ENCODE measurements at regions not wholly inside any gene's neighbourhood (a gene's known extent, or its start where the extent isn't known, plus 50 kb on each side); places are given as distances from the start of the nearest gene placed in this dataset.

- Mint-ChIP-seq H3K4me3 (no peak overlapping the region), H3K36me3 (ENCODE audit: low read depth) (no peaks in the 10 kb centered on the region), H3K9me3 (peaks cover 3% of the 10 kb centered on the region), H3K27ac (no peak overlapping the region), H3K27me3 (no peaks in the 10 kb centered on the region), H3K4me1 (ENCODE audit: low read depth) (no peaks in the 10 kb centered on the region)
- DNase-seq, result no peak
- TF ChIP-seq CTCF (IDR thresholded peaks at IDR 0.05), result no peak
- POLR2A ChIA-PET, result no interaction called here
- ATAC-seq, result no peak
- intact Hi-C loops (cut with micrococcal nuclease), result no loop called here
- CTCF ChIA-PET, result no interaction called here
Observed at GRCh38 chr18:60445341-60445740, 72.8 kb upstream of the MC4R start.

GRCh38 chr18:60446821-60447220, 74.2 kb upstream of the MC4R start:
- no peak for TF ChIP-seq CTCF (IDR thresholded peaks at IDR 0.05)
- Mint-ChIP-seq H3K27me3 (no peaks in the 10 kb centered on the region), H3K4me3 (no peak overlapping the region), H3K36me3 (ENCODE audit: low read depth) (no peaks in the 10 kb centered on the region), H3K27ac (no peak overlapping the region), H3K9me3 (peaks cover 3% of the 10 kb centered on the region), H3K4me1 (ENCODE audit: low read depth) (no peaks in the 10 kb centered on the region)
- CTCF ChIA-PET, result interaction anchor here (0.6 kb wide), 1 partner anchor 173 kb away, joined by 3 read pairs; no protein-coding TSS in a partner anchor
- POLR2A ChIA-PET, result no interaction called here
- ATAC-seq (no peak), DNase-seq (no peak)
- intact Hi-C loops (cut with micrococcal nuclease), result no loop called here

GRCh38 chr18:60448487-60449267, 76.1 kb upstream of the MC4R start:
- intact Hi-C loops (cut with micrococcal nuclease), result no loop called here
- H3K27ac Mint-ChIP-seq, result no peak overlapping the region
- no peak for ATAC-seq
- no peaks in the 10 kb centered on the region for H3K4me1 Mint-ChIP-seq (ENCODE audit: low read depth)
- no peak for DNase-seq
- ChIA-PET POLR2A (no interaction called here), CTCF (no interaction called here)
- H3K4me3 Mint-ChIP-seq, result no peak overlapping the region
- no peaks in the 10 kb centered on the region for H3K27me3 Mint-ChIP-seq
- TF ChIP-seq CTCF (IDR thresholded peaks at IDR 0.05), result no peak
- H3K9me3 Mint-ChIP-seq, result peaks cover 3% of the 10 kb centered on the region
- no peaks in the 10 kb centered on the region for H3K36me3 Mint-ChIP-seq (ENCODE audit: low read depth)

GRCh38 chr18:60452421-60452820, 79.8 kb upstream of the MC4R start:
- Mint-ChIP-seq H3K36me3 (ENCODE audit: low read depth) (no peaks in the 10 kb centered on the region), H3K9me3 (peaks cover 7% of the 10 kb centered on the region), H3K4me1 (ENCODE audit: low read depth) (no peaks in the 10 kb centered on the region), H3K27ac (no peak overlapping the region), H3K27me3 (no peaks in the 10 kb centered on the region), H3K4me3 (no peak overlapping the region)
- DNase-seq (no peak), ATAC-seq (no peak)
- ChIA-PET CTCF (no interaction called here), POLR2A (no interaction called here)
- intact Hi-C loops (cut with micrococcal nuclease), result no loop called here
- no peak for TF ChIP-seq CTCF (IDR thresholded peaks at IDR 0.05)

- Mint-ChIP-seq H3K27ac (no peak overlapping the region), H3K4me3 (no peak overlapping the region), H3K9me3 (no peaks in the 10 kb centered on the region), H3K4me1 (ENCODE audit: low read depth) (no peaks in the 10 kb centered on the region), H3K27me3 (no peaks in the 10 kb centered on the region), H3K36me3 (ENCODE audit: low read depth) (no peaks in the 10 kb centered on the region)
- TF ChIP-seq CTCF (IDR thresholded peaks at IDR 0.05), result no peak
- POLR2A ChIA-PET, result no interaction called here
- CTCF ChIA-PET, result no interaction called here
- no peak for DNase-seq
- intact Hi-C loops (cut with micrococcal nuclease), result no loop called here
- ATAC-seq, result no peak
Observed at GRCh38 chr18:60466677-60467076, 94.1 kb upstream of the MC4R start.

Measured in activated CD8-positive, alpha-beta T cell treated with anti-CD3 and anti-CD28 coated beads for 36 hours (primary cell).